Tibial artery (tissue), 4 donors: ENCODE measurements at regions not wholly inside any gene's neighbourhood (a gene's known extent, or its start where the extent isn't known, plus 50 kb on each side); places are given as distances from the start of the nearest gene placed in this dataset.

Source experiments
- DNase-seq, 2 donors: peaks; one replicate each; pipeline ENCODE4 v3.0.0-alpha.2; 2019
- H3K27ac ChIP-seq, 2 donors: fragments of 200-600 bp; sonication (generic) in 1 of 2; 1 replicate in 1 of 2; 2 replicates in 1 of 2; pipeline ENCODE4 v1.5.1; 2018 to 2019; ENCODE audit warnings: mild to moderate bottlenecking in 1 of 2
- H3K27me3 ChIP-seq, 2 donors: fragments of 200-600 bp; sonication (generic) in 1 of 2; one replicate each; pipeline versions ENCODE4 v1.5.1 to v1.6.0; 2016 to 2019
- H3K36me3 ChIP-seq, 3 donors: fragments of 200-600 bp; sonication (generic) in 2 of 3; one replicate each; pipeline ENCODE4 v1.5.1; 2016 to 2019; ENCODE audit warnings: mild to moderate bottlenecking in 2 of 3
- H3K4me1 ChIP-seq, 4 donors: fragments of 200-600 bp; sonication (generic) in 2 of 4; 1 replicate in 3 of 4; 2 replicates in 1 of 4; pipeline ENCODE4 v1.5.1; 2016 to 2019
- H3K4me3 ChIP-seq, 2 donors: fragments of 200-600 bp; sonication (generic) in 1 of 2; 1 replicate in 1 of 2; 2 replicates in 1 of 2; pipeline ENCODE4 v1.5.1; 2018 to 2019; ENCODE audit warnings: mild to moderate bottlenecking in 2 of 2
- H3K9me3 ChIP-seq, 3 donors: fragments of 200-600 bp; sonication (generic) in 1 of 3; one replicate each; pipeline ENCODE4 v1.5.1; 2016 to 2019
- intact Hi-C: fragments of 100-400 bp; cut with DNase I; formaldehyde crosslinking; loops from one replicate; pipeline ENCODE4 v1.15.0; 2023; ENCODE audit warnings: low total_unique reads
- TF ChIP-seq, protein P1 (sequence below), 2 experiments: fragments of 200-600 bp in 1 of 2; fragments of 450-650 bp in 1 of 2; IDR thresholded peaks; one replicate each; pipeline ENCODE4 v1.5.1; 2017 to 2019; ENCODE audit warnings: antibody characterized with exemption in 2 of 2, mild to moderate bottlenecking in 1 of 2, moderate library complexity in 1 of 2

DNA sequence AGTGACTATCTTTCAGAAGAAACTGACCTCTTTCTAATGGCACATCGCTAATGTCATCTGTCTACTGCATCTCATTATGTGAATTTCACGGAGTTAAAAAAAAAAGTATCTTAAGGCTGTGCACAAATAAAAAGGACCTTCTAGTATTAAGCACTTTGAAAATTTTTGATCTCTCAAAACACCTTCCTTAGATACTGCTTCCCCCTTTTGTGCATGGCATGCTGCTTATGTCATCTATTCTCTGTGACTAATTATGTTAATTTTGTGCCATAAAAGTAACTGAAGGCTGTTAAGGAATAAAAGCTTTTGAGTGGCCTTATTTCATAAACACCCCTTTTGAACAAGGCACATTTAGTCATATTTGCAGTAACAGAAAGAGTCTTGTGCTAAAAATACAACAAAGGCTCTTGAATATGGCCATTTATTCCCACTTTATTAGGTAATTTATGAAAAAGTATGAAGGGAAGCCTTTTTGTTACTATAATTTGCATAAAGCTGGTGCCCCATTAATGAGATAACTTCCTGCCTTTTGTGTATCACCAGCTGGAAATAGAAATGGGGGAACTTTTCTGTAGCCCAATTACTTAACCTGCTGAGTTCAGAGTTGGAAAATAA is 1412.0 kb upstream of the ZEB2 start:
- intact Hi-C loops: no loop called here

DNA sequence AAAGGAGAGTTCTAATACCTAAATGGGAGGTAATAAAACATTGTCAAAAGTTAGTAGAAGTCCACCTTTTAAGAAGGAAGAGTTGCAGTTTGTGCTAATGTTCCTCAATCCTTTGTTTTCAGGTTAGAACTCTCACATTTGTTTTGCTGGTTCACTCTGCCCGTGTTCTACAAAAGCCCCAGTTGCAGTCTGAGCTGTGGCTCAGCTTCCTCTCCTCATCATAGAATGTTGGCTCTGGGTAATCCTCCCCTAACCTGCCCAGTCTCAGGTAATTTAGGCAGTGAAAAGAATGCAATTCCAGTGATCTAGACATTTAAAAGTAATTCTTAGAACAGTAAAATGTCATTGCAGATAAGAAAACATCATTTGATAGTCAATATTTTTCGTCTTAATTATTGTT is 1410.4 kb upstream of the ZEB2 start:
- DNase-seq: no peak
- intact Hi-C loops: no loop called here
- Histone ChIP-seq H3K4me3 (no peak overlapping the region), H3K36me3 (no peaks in the 10 kb centered on the region), H3K27ac (no peak overlapping the region), H3K9me3 (no peaks in the 10 kb centered on the region), H3K27me3 (no peaks in the 10 kb centered on the region), H3K4me1 (peaks cover 0 to 13% (median 0%) of the 10 kb centered on the region in 4 donors)
- TF ChIP-seq, protein P1, sequence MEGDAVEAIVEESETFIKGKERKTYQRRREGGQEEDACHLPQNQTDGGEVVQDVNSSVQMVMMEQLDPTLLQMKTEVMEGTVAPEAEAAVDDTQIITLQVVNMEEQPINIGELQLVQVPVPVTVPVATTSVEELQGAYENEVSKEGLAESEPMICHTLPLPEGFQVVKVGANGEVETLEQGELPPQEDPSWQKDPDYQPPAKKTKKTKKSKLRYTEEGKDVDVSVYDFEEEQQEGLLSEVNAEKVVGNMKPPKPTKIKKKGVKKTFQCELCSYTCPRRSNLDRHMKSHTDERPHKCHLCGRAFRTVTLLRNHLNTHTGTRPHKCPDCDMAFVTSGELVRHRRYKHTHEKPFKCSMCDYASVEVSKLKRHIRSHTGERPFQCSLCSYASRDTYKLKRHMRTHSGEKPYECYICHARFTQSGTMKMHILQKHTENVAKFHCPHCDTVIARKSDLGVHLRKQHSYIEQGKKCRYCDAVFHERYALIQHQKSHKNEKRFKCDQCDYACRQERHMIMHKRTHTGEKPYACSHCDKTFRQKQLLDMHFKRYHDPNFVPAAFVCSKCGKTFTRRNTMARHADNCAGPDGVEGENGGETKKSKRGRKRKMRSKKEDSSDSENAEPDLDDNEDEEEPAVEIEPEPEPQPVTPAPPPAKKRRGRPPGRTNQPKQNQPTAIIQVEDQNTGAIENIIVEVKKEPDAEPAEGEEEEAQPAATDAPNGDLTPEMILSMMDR (IDR thresholded peaks at IDR 0.05): no peak

More for the DNA sequence above, 1412.0 kb upstream of the ZEB2 start:
- Histone ChIP-seq H3K27ac (no peak overlapping the region), H3K36me3 (no peaks in the 10 kb centered on the region), H3K4me3 (no peak overlapping the region), H3K27me3 (no peaks in the 10 kb centered on the region), H3K4me1 (peaks cover 0 to 13% (median 0%) of the 10 kb centered on the region in 4 donors), H3K9me3 (no peaks in the 10 kb centered on the region)
- DNase-seq: no peak
- TF ChIP-seq, protein P1 (IDR thresholded peaks at IDR 0.05): no peak

DNA sequence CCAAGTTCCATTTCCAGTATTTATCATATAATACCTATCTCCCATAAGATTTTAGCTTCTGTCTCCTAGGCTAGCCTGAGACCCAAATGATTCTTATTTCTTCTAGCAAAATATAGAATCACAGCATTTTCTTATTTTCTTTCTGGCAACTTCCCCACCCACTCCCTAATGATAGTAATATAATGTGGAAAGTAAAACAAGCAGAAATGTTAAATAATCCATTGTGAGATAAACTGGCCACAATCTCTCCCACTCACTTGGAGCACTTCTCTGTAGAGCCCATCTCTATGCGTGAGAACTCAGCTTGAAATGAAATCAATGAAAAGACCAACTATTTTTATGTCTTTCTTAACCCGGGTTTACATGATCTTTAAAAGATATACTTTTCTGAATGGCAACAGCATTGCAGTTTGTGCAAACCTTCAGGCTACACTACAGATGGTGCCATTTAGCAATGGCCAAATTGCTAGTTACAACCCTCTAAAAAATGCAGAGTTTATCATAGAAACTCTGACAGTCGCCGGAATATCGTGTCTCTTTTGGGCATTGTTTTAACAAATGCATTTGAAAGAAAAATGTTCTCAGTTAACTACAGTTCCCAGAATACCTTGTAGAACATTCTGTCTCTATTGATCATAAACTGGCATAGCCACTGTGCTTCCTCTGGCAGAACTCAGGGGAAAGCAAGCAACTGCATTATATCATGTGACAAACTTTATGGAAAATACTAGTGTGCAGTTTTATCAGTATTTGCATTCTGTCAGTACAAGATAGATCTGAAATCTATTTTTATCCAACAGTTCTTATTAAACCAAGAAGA is 1407.4 kb upstream of the ZEB2 start:
- H3K36me3 ChIP-seq: no peaks in the 10 kb centered on the region
- no peaks in the 10 kb centered on the region for H3K9me3 ChIP-seq
- no peaks in the 10 kb centered on the region for H3K27me3 ChIP-seq
- TF ChIP-seq, protein P1 (IDR thresholded peaks at IDR 0.05): no peak
- peaks cover 0 to 13% (median 0%) of the 10 kb centered on the region in 4 donors for H3K4me1 ChIP-seq
- no peak overlapping the region for H3K4me3 ChIP-seq
- DNase-seq: no peak
- no peak overlapping the region for H3K27ac ChIP-seq
- intact Hi-C loops: no loop called here

- TF ChIP-seq, protein P1 (IDR thresholded peaks at IDR 0.05): no peak
- peaks cover 0 to 9% (median 0%) of the 10 kb centered on the region in 4 donors for H3K4me1 ChIP-seq
- intact Hi-C loops: no loop called here
- H3K9me3 ChIP-seq: no peaks in the 10 kb centered on the region
- H3K36me3 ChIP-seq: no peaks in the 10 kb centered on the region
- no peak overlapping the region for H3K27ac ChIP-seq
- H3K27me3 ChIP-seq: no peaks in the 10 kb centered on the region
- DNase-seq: no peak
- H3K4me3 ChIP-seq: no peak overlapping the region
These were observed 1405.7 kb upstream of the ZEB2 start for GRCh38 chr2:145925591-145925990.

DNA sequence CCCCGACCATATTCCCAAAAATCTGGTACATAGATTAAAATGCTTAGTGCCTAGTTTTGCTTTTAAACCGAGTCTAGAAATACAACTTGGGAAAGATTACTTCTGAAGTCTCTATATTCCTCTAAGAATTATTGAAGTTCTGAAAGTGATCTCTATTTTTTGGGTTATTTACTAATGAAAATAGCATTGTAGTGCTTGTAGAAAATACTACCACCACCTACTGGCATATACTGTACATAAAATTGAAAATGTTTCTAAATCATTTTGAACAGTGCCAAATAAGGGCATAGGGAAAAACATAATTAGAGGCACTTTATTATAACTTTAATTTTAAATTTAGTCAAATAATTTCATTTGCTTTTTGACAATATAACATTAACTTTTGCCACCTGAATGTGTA is 1399.6 kb upstream of the ZEB2 start:
- TF ChIP-seq, protein P1 (IDR thresholded peaks at IDR 0.05): peak in 1 of 2 experiments; percentile 10
- Histone ChIP-seq H3K4me1 (peaks cover 0 to 18% (median 0%) of the 10 kb centered on the region in 4 donors), H3K27me3 (no peaks in the 10 kb centered on the region), H3K36me3 (no peaks in the 10 kb centered on the region), H3K27ac (no peak overlapping the region), H3K9me3 (no peaks in the 10 kb centered on the region), H3K4me3 (no peak overlapping the region)
- DNase-seq: no peak
- intact Hi-C loops: no loop called here
